CD4-positive, CD25-positive, alpha-beta regulatory T cell (primary cell): ENCODE measurements at regions not wholly inside any gene's neighbourhood (a gene's known extent, or its start where the extent isn't known, plus 50 kb on each side); places are given as distances from the start of the nearest gene placed in this dataset.
A peak's percentile ranks its signal among the peaks of the same experiment; 100 is the strongest.

Experiments
- ATAC-seq, 2 donors: fragments of 150-1000 bp; cut with Tn5 transposase; one replicate each; pipeline ENCODE4 v1.10.0; 2021; ENCODE audit warnings: low read depth in 2 of 2, moderate number of reproducible peaks in 2 of 2, moderate library complexity in 1 of 2
- DNase-seq, 3 donors: peaks; one replicate each; pipeline versions ENCODE4 v3.0.0 to v3.0.0-alpha.2; 2012 to 2022; ENCODE audit warnings: mixed read lengths in 1 of 3
- H3K27ac ChIP-seq: one replicate; pipeline ENCODE4 v1.7.0; 2013; ENCODE audit warnings: mild to moderate bottlenecking, low read length; ENCODE audit not compliant: insufficient read depth, poor library complexity, severe bottlenecking
- H3K27me3 ChIP-seq: one replicate; pipeline ENCODE4 v1.7.0; 2013; ENCODE audit warnings: low read length; ENCODE audit not compliant: control insufficient read depth, insufficient read depth
- H3K36me3 ChIP-seq: one replicate; pipeline ENCODE4 v1.7.0; 2013; ENCODE audit warnings: mild to moderate bottlenecking, low read length, moderate library complexity; ENCODE audit not compliant: control insufficient read depth, insufficient read depth
- H3K4me1 ChIP-seq: 2 replicates; pipeline ENCODE4 v1.7.0; 2013; ENCODE audit warnings: mild to moderate bottlenecking, low read length; ENCODE audit not compliant: insufficient read depth, control insufficient read depth, poor library complexity, severe bottlenecking
- H3K4me3 ChIP-seq: one replicate; pipeline ENCODE4 v1.7.0; 2013; ENCODE audit warnings: low read depth, mild to moderate bottlenecking, low read length, moderate library complexity
- H3K9me3 ChIP-seq, 2 experiments: 1 replicate in 1 of 2; 2 replicates in 1 of 2; pipeline ENCODE4 v1.7.0; 2013; ENCODE audit warnings: low read length in 2 of 2, mild to moderate bottlenecking in 1 of 2, moderate library complexity in 1 of 2; ENCODE audit not compliant: control insufficient read depth in 2 of 2
- H3K27ac Mint-ChIP-seq, 3 donors: one replicate each; pipeline ENCODE4 v1.8.0; 2020 to 2022; ENCODE audit warnings: mild to moderate bottlenecking in 3 of 3, mixed read lengths in 3 of 3, moderate library complexity in 2 of 3
- H3K27me3 Mint-ChIP-seq: one replicate; pipeline ENCODE4 v1.8.0; 2022; ENCODE audit warnings: mild to moderate bottlenecking, mixed read lengths
- H3K36me3 Mint-ChIP-seq: one replicate; pipeline ENCODE4 v1.8.0; 2020; ENCODE audit warnings: mixed read lengths
- H3K4me1 Mint-ChIP-seq, 4 donors: one replicate each; pipeline ENCODE4 v1.8.0; 2020 to 2022; ENCODE audit warnings: mixed read lengths in 4 of 4, mild to moderate bottlenecking in 1 of 4
- H3K4me3 Mint-ChIP-seq, 4 donors: one replicate each; pipeline ENCODE4 v1.8.0; 2020 to 2022; ENCODE audit warnings: mild to moderate bottlenecking in 4 of 4, mixed read lengths in 4 of 4, moderate library complexity in 3 of 4
- H3K9me3 Mint-ChIP-seq, 7 donors: one replicate each; pipeline ENCODE4 v1.8.0; 2020 to 2022; ENCODE audit warnings: mixed read lengths in 7 of 7, mild to moderate bottlenecking in 3 of 7, moderate library complexity in 2 of 7

DNA sequence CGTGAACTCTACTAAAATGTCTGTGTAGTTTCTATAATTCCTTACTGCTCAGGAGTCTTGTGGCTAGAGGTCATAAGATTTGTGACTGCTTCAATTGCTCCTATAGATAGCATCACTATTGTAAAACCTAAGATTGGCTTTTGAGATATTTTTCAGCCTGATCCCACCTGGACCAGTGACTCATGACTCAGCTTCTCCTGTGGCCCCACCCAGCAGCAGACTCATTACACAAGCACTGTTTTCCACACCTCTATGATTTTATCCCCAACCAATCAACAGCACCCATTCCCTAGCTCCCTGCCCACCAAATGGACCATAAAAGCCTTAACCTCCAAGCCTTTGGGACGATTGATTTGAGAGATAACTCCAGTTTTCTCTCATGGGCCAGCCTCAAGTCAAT is 1157.0 kb upstream of the INTU start:
- Histone ChIP-seq H3K27me3 (no peaks in the 10 kb centered on the region), H3K4me1 (no peaks in the 10 kb centered on the region), H3K36me3 (no peaks in the 10 kb centered on the region), H3K9me3 (no peaks in the 10 kb centered on the region), H3K27ac (no peak overlapping the region), H3K4me3 (no peak overlapping the region)
- Mint-ChIP-seq H3K36me3 (no peaks in the 10 kb centered on the region), H3K27ac (no peak overlapping the region), H3K27me3 (no peaks in the 10 kb centered on the region), H3K4me3 (no peak overlapping the region), H3K9me3 (peaks cover 0 to 11% (median 2%) of the 10 kb centered on the region in 7 donors), H3K4me1 (no peaks in the 10 kb centered on the region)
- ATAC-seq, result no peak
- DNase-seq, result no peak

DNA sequence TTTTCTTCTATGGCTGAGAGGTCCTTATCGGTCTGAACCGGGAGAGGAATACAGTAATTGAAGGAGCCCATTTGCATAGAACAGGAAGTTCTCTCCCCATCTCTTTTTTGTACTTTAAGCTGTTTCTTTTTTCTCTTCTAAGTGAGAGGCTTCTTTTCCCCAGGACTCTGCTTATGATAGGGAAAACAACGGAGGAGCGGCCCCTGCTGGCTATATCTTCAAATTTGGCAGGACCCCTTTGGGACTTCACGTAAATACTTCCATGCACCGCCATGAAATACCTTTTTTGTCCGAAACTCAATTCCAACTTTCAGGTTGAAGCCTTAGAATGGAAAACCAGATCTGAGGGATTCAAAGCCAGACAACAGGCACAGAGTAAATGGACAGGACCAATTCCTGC is 1153.0 kb upstream of the INTU start:
- no peak overlapping the region for H3K27ac ChIP-seq
- Mint-ChIP-seq H3K27me3 (no peaks in the 10 kb centered on the region), H3K36me3 (no peaks in the 10 kb centered on the region), H3K4me3 (no peak overlapping the region), H3K27ac (no peak overlapping the region), H3K4me1 (no peaks in the 10 kb centered on the region), H3K9me3 (peaks cover 0 to 11% (median 6%) of the 10 kb centered on the region in 7 donors)
- ATAC-seq (no peak), DNase-seq (no peak)
- H3K9me3 ChIP-seq, result no peaks in the 10 kb centered on the region
- H3K4me3 ChIP-seq, result no peak overlapping the region
- no peaks in the 10 kb centered on the region for H3K27me3 ChIP-seq
- H3K4me1 ChIP-seq, result no peaks in the 10 kb centered on the region
- H3K36me3 ChIP-seq, result no peaks in the 10 kb centered on the region

DNA sequence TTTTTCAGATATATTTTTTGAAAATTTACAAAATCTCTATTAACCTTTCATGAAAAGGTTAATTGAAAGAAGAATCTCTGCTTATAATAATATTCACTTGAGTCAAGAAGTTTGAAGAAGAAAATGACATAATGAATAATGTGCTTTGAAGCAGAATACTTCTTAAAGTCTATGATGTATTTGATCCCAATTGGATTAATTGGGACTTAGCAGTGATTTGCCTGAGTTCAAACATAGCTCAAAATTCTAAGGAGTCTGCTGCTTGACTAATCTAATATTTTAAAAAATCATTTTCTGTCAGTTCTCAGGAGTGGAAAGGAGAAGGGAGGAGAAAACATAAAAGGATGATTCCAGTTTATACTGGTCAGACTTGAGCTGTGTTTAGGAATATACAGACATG is 1150.4 kb upstream of the INTU start:
- no peaks in the 10 kb centered on the region for H3K27me3 ChIP-seq
- H3K4me1 ChIP-seq, result no peaks in the 10 kb centered on the region
- H3K27ac Mint-ChIP-seq, result no peak overlapping the region
- no peaks in the 10 kb centered on the region for H3K27me3 Mint-ChIP-seq
- H3K36me3 ChIP-seq, result no peaks in the 10 kb centered on the region
- DNase-seq (no peak), ATAC-seq (no peak)
- no peak overlapping the region for H3K4me3 Mint-ChIP-seq
- peaks cover 0 to 8% (median 3%) of the 10 kb centered on the region in 7 donors for H3K9me3 Mint-ChIP-seq
- H3K36me3 Mint-ChIP-seq, result no peaks in the 10 kb centered on the region
- H3K9me3 ChIP-seq, result no peaks in the 10 kb centered on the region
- no peaks in the 10 kb centered on the region for H3K4me1 Mint-ChIP-seq
- H3K27ac ChIP-seq, result no peak overlapping the region
- no peak overlapping the region for H3K4me3 ChIP-seq

DNA sequence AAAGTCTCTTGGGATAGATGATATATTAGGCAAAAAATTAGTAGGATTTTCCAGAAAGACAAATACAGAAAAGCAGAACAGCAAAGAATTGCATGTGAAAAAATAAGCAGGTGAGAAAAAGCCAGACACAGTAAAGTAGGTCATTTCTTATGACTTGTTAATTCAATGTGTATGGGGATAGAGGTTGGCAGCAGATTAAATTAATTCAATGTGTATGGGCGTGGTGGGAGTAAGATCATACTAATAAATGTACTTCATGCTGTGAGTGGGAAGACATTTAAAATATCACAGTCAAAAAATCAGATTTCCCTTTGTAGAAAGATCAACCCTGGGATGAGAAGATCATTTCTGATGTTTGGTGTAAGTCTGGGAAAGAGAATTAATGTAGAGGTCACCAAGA is 1146.4 kb upstream of the INTU start:
- Histone ChIP-seq H3K4me1 (no peaks in the 10 kb centered on the region), H3K9me3 (no peaks in the 10 kb centered on the region), H3K4me3 (no peak overlapping the region), H3K27me3 (no peaks in the 10 kb centered on the region), H3K27ac (no peak overlapping the region), H3K36me3 (no peaks in the 10 kb centered on the region)
- Mint-ChIP-seq H3K36me3 (no peaks in the 10 kb centered on the region), H3K27ac (no peak overlapping the region), H3K27me3 (no peaks in the 10 kb centered on the region), H3K4me3 (no peak overlapping the region), H3K9me3 (peaks cover 0 to 12% (median 3%) of the 10 kb centered on the region in 7 donors), H3K4me1 (no peaks in the 10 kb centered on the region)
- no peak for DNase-seq
- ATAC-seq, result no peak

DNA sequence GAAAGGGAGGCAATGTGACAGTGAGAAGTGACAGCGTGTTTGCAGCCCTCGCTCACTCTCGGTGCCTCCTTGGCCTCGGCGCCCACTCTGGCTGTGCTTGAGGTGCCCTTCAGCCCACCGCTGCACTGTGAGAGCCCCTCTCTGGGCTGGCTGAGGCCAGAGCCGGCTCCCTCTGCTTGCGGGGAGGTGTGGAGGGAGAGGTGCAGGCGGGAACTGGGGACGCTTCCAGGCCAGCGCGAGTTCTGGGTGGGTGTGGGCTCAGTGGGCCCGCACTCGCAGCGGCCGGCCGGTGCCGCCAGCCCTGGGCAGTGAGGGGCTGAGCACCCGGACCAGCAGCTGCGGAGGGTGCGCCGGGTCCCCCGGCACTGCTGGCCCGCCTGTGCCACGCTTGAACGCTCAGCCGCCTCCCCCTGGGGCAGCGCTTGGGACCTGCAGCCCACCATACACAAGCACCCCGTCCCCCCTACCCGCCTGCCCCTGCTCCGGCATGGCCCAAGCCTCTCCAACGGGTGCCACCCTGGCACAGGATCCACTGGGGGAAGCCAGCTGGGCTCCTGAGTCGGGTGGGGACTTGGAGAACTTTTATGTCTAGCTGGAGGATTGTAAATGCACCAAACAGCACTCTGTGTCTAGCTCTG is 1142.8 kb upstream of the INTU start:
- H3K36me3 Mint-ChIP-seq, result no peaks in the 10 kb centered on the region
- Histone ChIP-seq H3K27me3 (no peaks in the 10 kb centered on the region), H3K4me1 (no peaks in the 10 kb centered on the region), H3K27ac (no peak overlapping the region), H3K4me3 (no peak overlapping the region), H3K36me3 (no peaks in the 10 kb centered on the region), H3K9me3 (peaks cover 0 to 2% of the 10 kb centered on the region in 2 experiments)
- peaks cover 0 to 15% (median 6%) of the 10 kb centered on the region in 7 donors for H3K9me3 Mint-ChIP-seq
- no peak for DNase-seq
- H3K27ac Mint-ChIP-seq, result no peak overlapping the region
- H3K27me3 Mint-ChIP-seq, result no peaks in the 10 kb centered on the region
- H3K4me3 Mint-ChIP-seq, result peak overlapping the region in 1 of 4 donors; percentile 5
- H3K4me1 Mint-ChIP-seq, result no peaks in the 10 kb centered on the region
- ATAC-seq, result no peak

DNA sequence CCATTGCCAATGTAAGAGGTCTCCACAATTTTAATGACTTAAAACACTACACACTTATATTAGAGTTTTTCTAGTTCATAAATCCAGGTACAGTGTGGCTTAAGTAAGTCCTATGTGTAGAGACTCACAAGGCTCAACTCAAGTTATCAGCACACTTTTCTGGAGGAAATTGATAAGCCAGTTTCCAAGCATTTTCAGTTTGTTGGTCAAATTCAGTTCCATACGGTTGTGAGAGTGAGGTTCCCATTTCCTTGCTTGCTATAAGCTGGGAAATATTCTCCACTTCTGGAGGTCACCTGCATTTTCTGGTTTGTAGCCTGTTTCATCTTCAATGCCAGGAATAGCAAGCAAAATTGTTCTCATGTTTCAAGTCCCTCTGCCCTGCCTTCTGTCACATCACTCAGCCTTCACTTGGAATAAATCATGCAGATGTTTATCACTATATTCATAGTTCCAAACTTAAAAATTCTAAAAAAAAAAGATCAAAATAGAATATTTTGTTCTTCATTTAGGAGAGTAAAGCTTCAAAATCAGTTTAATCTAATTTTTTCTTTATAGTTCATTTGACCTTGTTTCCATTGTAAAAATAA is 1137.5 kb upstream of the INTU start:
- no peak overlapping the region for H3K27ac ChIP-seq
- no peak for DNase-seq
- H3K36me3 Mint-ChIP-seq, result no peaks in the 10 kb centered on the region
- H3K9me3 ChIP-seq, result peaks cover 0 to 2% of the 10 kb centered on the region in 2 experiments
- no peaks in the 10 kb centered on the region for H3K4me1 Mint-ChIP-seq
- no peaks in the 10 kb centered on the region for H3K36me3 ChIP-seq
- H3K4me3 Mint-ChIP-seq, result no peak overlapping the region
- no peaks in the 10 kb centered on the region for H3K27me3 ChIP-seq
- H3K27ac Mint-ChIP-seq, result no peak overlapping the region
- H3K9me3 Mint-ChIP-seq, result peaks cover 0 to 14% (median 5%) of the 10 kb centered on the region in 7 donors
- peaks cover 5% of the 10 kb centered on the region for H3K27me3 Mint-ChIP-seq
- no peak for ATAC-seq
- no peak overlapping the region for H3K4me3 ChIP-seq
- H3K4me1 ChIP-seq, result no peaks in the 10 kb centered on the region

DNA sequence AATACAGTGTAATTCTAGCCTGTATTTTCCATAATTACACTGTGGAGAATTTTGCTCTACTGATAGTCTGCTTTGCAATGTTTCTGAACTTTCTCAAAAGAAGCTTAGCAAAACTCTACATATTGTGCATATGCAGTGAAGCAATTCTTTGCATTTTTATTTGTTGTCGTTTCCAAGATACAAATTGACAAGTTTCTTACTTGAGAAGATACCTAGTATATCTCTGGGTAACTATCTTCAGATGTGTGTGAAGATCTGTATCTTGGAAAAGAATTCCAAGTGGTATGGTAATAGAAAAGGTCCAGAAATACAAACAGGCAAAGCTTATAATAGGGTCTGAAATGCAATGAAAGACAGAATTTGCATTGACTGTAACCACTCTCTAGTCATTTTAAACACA is 1119.8 kb upstream of the INTU start:
- ATAC-seq (no peak), DNase-seq (no peak)
- no peaks in the 10 kb centered on the region for H3K36me3 ChIP-seq
- H3K4me3 Mint-ChIP-seq, result no peak overlapping the region
- H3K27ac ChIP-seq, result no peak overlapping the region
- no peaks in the 10 kb centered on the region for H3K4me1 ChIP-seq
- no peaks in the 10 kb centered on the region for H3K36me3 Mint-ChIP-seq
- peaks cover 0 to 14% (median 3%) of the 10 kb centered on the region in 7 donors for H3K9me3 Mint-ChIP-seq
- H3K27me3 ChIP-seq, result no peaks in the 10 kb centered on the region
- H3K9me3 ChIP-seq, result no peaks in the 10 kb centered on the region
- H3K4me1 Mint-ChIP-seq, result no peaks in the 10 kb centered on the region
- H3K27me3 Mint-ChIP-seq, result no peaks in the 10 kb centered on the region
- no peak overlapping the region for H3K27ac Mint-ChIP-seq
- no peak overlapping the region for H3K4me3 ChIP-seq

DNA sequence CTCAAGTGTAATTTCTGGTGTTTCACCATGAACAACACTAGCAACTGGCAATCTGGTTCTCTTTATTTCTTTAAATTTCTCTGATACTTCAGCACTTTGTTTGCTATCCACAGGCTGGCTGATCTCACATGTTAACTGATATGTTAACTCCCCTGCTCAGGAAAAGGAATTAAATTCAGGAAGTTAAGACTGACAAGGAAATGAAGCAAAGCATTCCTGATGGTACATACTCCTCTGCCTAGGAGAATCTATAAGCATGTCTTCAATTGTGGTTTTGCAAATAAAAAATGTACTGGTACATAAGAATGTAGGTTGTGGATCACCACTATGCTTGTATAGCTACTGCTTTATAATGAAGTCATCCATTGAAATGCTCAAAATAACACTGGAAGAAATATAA is 1119.2 kb upstream of the INTU start:
- Mint-ChIP-seq H3K4me1 (no peaks in the 10 kb centered on the region), H3K27me3 (no peaks in the 10 kb centered on the region), H3K4me3 (no peak overlapping the region), H3K9me3 (peaks cover 0 to 12% (median 3%) of the 10 kb centered on the region in 7 donors), H3K36me3 (no peaks in the 10 kb centered on the region), H3K27ac (no peak overlapping the region)
- Histone ChIP-seq H3K36me3 (no peaks in the 10 kb centered on the region), H3K9me3 (no peaks in the 10 kb centered on the region), H3K27me3 (no peaks in the 10 kb centered on the region), H3K4me3 (no peak overlapping the region), H3K4me1 (no peaks in the 10 kb centered on the region), H3K27ac (no peak overlapping the region)
- DNase-seq (no peak), ATAC-seq (no peak)
